Body of pancreas (tissue), 4 donors: ENCODE measurements at regions not wholly inside any gene's neighbourhood (a gene's known extent, or its start where the extent isn't known, plus 50 kb on each side); places are given as distances from the start of the nearest gene placed in this dataset.

Experiments
- ATAC-seq: fragments of 150-250 bp; one replicate; pipeline ENCODE4 v1.9.1; 2016
- DNase-seq, 4 donors: peaks; one replicate each; pipeline ENCODE4 v3.0.0-alpha.2; 2019
- H3K27ac ChIP-seq, 4 donors: fragments of 200-600 bp; sonication (generic); 1 replicate in 3 of 4; 2 replicates in 1 of 4; pipeline versions ENCODE4 v1.5.1 to v1.6.1; 2016 to 2019; ENCODE audit warnings: mild to moderate bottlenecking in 1 of 4, mixed read lengths in 1 of 4, moderate library complexity in 1 of 4
- H3K27me3 ChIP-seq, 2 donors: fragments of 200-600 bp; sonication (generic); one replicate each; pipeline ENCODE4 v1.6.0; 2016; ENCODE audit warnings: mild to moderate bottlenecking in 1 of 2
- H3K36me3 ChIP-seq, 2 donors: fragments of 200-600 bp; sonication (generic); replicated peaks in 1 of 2; 2 replicates each; pipeline ENCODE4 v1.5.1; 2016; ENCODE audit warnings: low read depth in 2 of 2; ENCODE audit not compliant: insufficient read depth in 1 of 2
- H3K4me1 ChIP-seq: fragments of 200-600 bp; sonication (generic); one replicate; pipeline ENCODE4 v1.6.0; 2016
- H3K4me3 ChIP-seq, 2 donors: fragments of 200-600 bp; sonication (generic); 1 replicate in 1 of 2; 2 replicates in 1 of 2; pipeline ENCODE4 v1.5.1; 2016 to 2019
- H3K9me3 ChIP-seq, 3 donors: fragments of 200-600 bp; sonication (generic); 1 replicate in 2 of 3; 2 replicates in 1 of 3; pipeline ENCODE4 v1.5.1; 2016
- CTCF ChIP-seq, 7 experiments: fragments of 450-650 bp in 4 of 7; fragments of 200-600 bp in 3 of 7; sonication (generic) in 3 of 7; IDR thresholded peaks; one replicate each; pipeline ENCODE4 v1.5.1; 2016 to 2019; ENCODE audit warnings: antibody characterized with exemption in 7 of 7
- POLR2A ChIP-seq, 3 donors: fragments of 450-650 bp; IDR thresholded peaks; one replicate each; pipeline ENCODE4 v1.6.1; 2016; ENCODE audit warnings: antibody characterized with exemption in 3 of 3, mild to moderate bottlenecking in 2 of 3
- WGBS, 2 donors: methylation state at CpG; one replicate each; pipeline ENCODE4 v1.1.5; 2017; 5-methylcytosine and 5-hydroxymethylcytosine counted together
- intact Hi-C: fragments of 100-400 bp; cut with DNase I; formaldehyde crosslinking; loops from one replicate; pipeline ENCODE4 v1.15.1; 2023

- intact Hi-C loops: no loop called here
- H3K27me3 ChIP-seq: no peaks in the 10 kb centered on the region
- H3K4me1 ChIP-seq: no peaks in the 10 kb centered on the region
- no peak overlapping the region for H3K27ac ChIP-seq
- TF ChIP-seq POLR2A (IDR thresholded peaks at IDR 0.05) (no peak), CTCF (IDR thresholded peaks at IDR 0.05) (no peak)
- no peaks in the 10 kb centered on the region for H3K9me3 ChIP-seq
- no peaks in the 10 kb centered on the region for H3K36me3 ChIP-seq
- ATAC-seq (no peak), DNase-seq (no peak)
- H3K4me3 ChIP-seq: no peak overlapping the region
These were observed 139.5 kb upstream of the PKDCC start for GRCh38 chr2:41908349-41908748.

GRCh38 chr2:41909584-41909983, 138.2 kb upstream of the PKDCC start:
- TF ChIP-seq POLR2A (IDR thresholded peaks at IDR 0.05) (no peak), CTCF (IDR thresholded peaks at IDR 0.05) (no peak)
- no peak for ATAC-seq
- no peaks in the 10 kb centered on the region for H3K4me1 ChIP-seq
- H3K9me3 ChIP-seq: no peaks in the 10 kb centered on the region
- no peak for DNase-seq
- H3K27ac ChIP-seq: no peak overlapping the region
- 40 to 43% methylated on average over 4 of the region's 4 CpGs for WGBS, 2 donors
- H3K27me3 ChIP-seq: no peaks in the 10 kb centered on the region
- intact Hi-C loops: no loop called here
- H3K4me3 ChIP-seq: no peak overlapping the region
- H3K36me3 ChIP-seq: no peaks in the 10 kb centered on the region

- Histone ChIP-seq H3K4me3 (no peak overlapping the region), H3K4me1 (no peaks in the 10 kb centered on the region), H3K9me3 (no peaks in the 10 kb centered on the region), H3K36me3 (no peaks in the 10 kb centered on the region), H3K27ac (no peak overlapping the region), H3K27me3 (no peaks in the 10 kb centered on the region)
- intact Hi-C loops: no loop called here
- ATAC-seq (no peak), DNase-seq (no peak)
- TF ChIP-seq POLR2A (IDR thresholded peaks at IDR 0.05): no peak
- TF ChIP-seq CTCF (IDR thresholded peaks at IDR 0.05): no peak
- WGBS, 2 donors: 35 to 56% methylated on average over 1 of the region's 1 CpG
These were observed 137.7 kb upstream of the PKDCC start for GRCh38 chr2:41910126-41910525.

GRCh38 chr2:41911033-41911432, 136.8 kb upstream of the PKDCC start:
- H3K36me3 ChIP-seq: no peaks in the 10 kb centered on the region
- no peak overlapping the region for H3K27ac ChIP-seq
- intact Hi-C loops: no loop called here
- H3K4me3 ChIP-seq: no peak overlapping the region
- ATAC-seq (no peak), DNase-seq (no peak)
- TF ChIP-seq CTCF (IDR thresholded peaks at IDR 0.05): no peak
- TF ChIP-seq POLR2A (IDR thresholded peaks at IDR 0.05): no peak
- no peaks in the 10 kb centered on the region for H3K9me3 ChIP-seq
- no peaks in the 10 kb centered on the region for H3K27me3 ChIP-seq
- WGBS, 2 donors: 78 to 97% methylated on average over 3 of the region's 3 CpGs
- H3K4me1 ChIP-seq: no peaks in the 10 kb centered on the region

- H3K27ac ChIP-seq: no peak overlapping the region
- H3K4me1 ChIP-seq: no peaks in the 10 kb centered on the region
- no peaks in the 10 kb centered on the region for H3K9me3 ChIP-seq
- intact Hi-C loops: no loop called here
- no peaks in the 10 kb centered on the region for H3K27me3 ChIP-seq
- TF ChIP-seq CTCF (IDR thresholded peaks at IDR 0.05) (no peak), POLR2A (IDR thresholded peaks at IDR 0.05) (no peak)
- DNase-seq: peak in 2 of 4 donors; percentile 13 to 35
- ATAC-seq: peak; percentile 33
- H3K4me3 ChIP-seq: no peak overlapping the region
- 68 to 76% methylated on average over 3 of the region's 3 CpGs for whole genome bisulfite sequencing, 2 donors
- H3K36me3 ChIP-seq: no peaks in the 10 kb centered on the region
These were observed 135.5 kb upstream of the PKDCC start for GRCh38 chr2:41912337-41912736.
